ENCODE measurements at regions not wholly inside any gene's neighbourhood (a gene's known extent, or its start where the extent isn't known, plus 50 kb on each side); places are given as distances from the start of the nearest gene placed in this dataset.

- Histone ChIP-seq H3K4me2 (ENCODE audit: low read depth, low read length) (no peak overlapping the region), H2AFZ (ENCODE audit: low read length) (no peak overlapping the region), H3K9me3 (ENCODE audit: low read length) (no peaks in the 10 kb centered on the region), H4K20me1 (ENCODE audit: insufficient read depth, low read length) (no peaks in the 10 kb centered on the region), H3K9ac (ENCODE audit: insufficient read depth, low read depth, low read length) (no peak overlapping the region), H3K79me2 (ENCODE audit: insufficient read depth, low read length) (no peaks in the 10 kb centered on the region), H3K4me3 (replicated peaks in 1 of 3; ENCODE audit: insufficient read depth in 1 of 3, low read depth in 2 of 3, low read length in 3 of 3) (no peak overlapping the region), H3K36me3 (replicated peaks in 1 of 2; ENCODE audit: control insufficient read depth in 1 of 2, insufficient read depth in 2 of 2, low read length in 2 of 2) (no peaks in the 10 kb centered on the region), H3K27ac (ENCODE audit: extremely low read length, insufficient read depth, low read length) (no peak overlapping the region), H3K4me1 (ENCODE audit: insufficient read depth, low read length) (no peaks in the 10 kb centered on the region), H3K27me3 (ENCODE audit: control insufficient read depth in 1 of 2, insufficient read depth in 2 of 2, low read length in 2 of 2) (no peaks in the 10 kb centered on the region)
- ATAC-seq (no peak), FAIRE-seq (no peak), DNase-seq (ENCODE audit: low spot score) (no peak)
- in situ Hi-C loops (cut with HindIII; ENCODE audit: extremely low pct_ligation_motif_present, low pct_unique_long_range_greater_than_20kb) (no loop called here), intact Hi-C loops (cut with micrococcal nuclease; ENCODE audit: unreplicated experiment) (no loop called here)
- POLR2A ChIA-PET, result no interaction called here
- CTCF ChIA-PET (ENCODE audit: low intra/inter-chr PET ratio, low total read pairs), result no interaction called here
- WGBS (ENCODE audit: low lambda C conversion rate), result 0% methylated on average over 1 of the region's 1 CpG
- BruUV-seq (replicated peaks), result no TSS peak
- TF ChIP-seq TSC22D2 (CRISPR knock-in tag; IDR thresholded peaks at IDR 0.05; ENCODE audit: borderline replicate concordance) (no peak), RXRB (CRISPR knock-in tag; IDR thresholded peaks at IDR 0.05; ENCODE audit: borderline replicate concordance) (no peak), LRRFIP1 (CRISPR knock-in tag; conservative IDR thresholded peaks at IDR 0.05) (no peak)
- TF ChIP-seq, protein P1, sequence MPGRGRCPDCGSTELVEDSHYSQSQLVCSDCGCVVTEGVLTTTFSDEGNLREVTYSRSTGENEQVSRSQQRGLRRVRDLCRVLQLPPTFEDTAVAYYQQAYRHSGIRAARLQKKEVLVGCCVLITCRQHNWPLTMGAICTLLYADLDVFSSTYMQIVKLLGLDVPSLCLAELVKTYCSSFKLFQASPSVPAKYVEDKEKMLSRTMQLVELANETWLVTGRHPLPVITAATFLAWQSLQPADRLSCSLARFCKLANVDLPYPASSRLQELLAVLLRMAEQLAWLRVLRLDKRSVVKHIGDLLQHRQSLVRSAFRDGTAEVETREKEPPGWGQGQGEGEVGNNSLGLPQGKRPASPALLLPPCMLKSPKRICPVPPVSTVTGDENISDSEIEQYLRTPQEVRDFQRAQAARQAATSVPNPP (CRISPR knock-in tag; IDR thresholded peaks at IDR 0.05), result no peak
Observed at GRCh38 chr6:94600636-94601035, 976.7 kb upstream of the MANEA start.

DNA sequence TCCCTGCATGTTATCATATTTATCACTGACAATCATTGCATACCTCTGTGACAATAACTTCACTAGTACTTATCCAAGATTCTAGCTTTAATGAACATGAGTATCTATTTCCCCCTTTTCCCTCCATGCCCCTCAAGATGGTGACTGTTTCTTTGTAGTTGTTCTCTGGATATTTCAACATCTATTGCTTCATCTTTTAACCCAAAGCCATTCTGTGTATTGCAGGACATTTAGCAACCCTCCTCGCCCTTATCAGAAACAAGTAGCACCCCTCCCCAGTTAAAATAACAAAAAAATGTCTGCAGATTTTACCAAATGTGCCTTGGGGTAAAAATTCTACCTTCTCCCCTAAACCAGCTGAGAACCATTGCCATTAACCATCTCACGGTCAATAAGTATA lies 979.8 kb upstream of the MANEA start:
- no peaks in the 10 kb centered on the region for H3K9me3 ChIP-seq (ENCODE audit: low read length)
- TF ChIP-seq FOXA1 (IDR thresholded peaks at IDR 0.05), result no peak
- no peak for TF ChIP-seq FOXA1 (CRISPR knock-in tag; IDR thresholded peaks at IDR 0.05)
- no peak for TF ChIP-seq POLR2A (IDR thresholded peaks at IDR 0.05; ENCODE audit: insufficient read depth in 1 of 2, low read depth in 2 of 2, low read length in 2 of 2)
- TF ChIP-seq CHD2 (IDR thresholded peaks at IDR 0.05; ENCODE audit: low read depth, low read length), result no peak
- TF ChIP-seq ZFY (CRISPR knock-in tag; IDR thresholded peaks at IDR 0.05), result no peak
- no peak for TF ChIP-seq KLF13 (CRISPR knock-in tag; IDR thresholded peaks at IDR 0.05)
- TF ChIP-seq, protein P2, sequence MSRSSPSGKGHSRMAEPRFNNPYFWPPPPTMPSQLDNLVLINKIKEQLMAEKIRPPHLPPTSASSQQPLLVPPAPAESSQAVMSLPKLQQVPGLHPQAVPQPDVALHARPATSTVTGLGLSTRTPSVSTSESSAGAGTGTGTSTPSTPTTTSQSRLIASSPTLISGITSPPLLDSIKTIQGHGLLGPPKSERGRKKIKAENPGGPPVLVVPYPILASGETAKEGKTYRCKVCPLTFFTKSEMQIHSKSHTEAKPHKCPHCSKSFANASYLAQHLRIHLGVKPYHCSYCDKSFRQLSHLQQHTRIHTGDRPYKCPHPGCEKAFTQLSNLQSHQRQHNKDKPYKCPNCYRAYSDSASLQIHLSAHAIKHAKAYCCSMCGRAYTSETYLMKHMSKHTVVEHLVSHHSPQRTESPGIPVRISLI (CRISPR knock-in tag; IDR thresholded peaks at IDR 0.05; ENCODE audit: borderline replicate concordance), result no peak
- ATAC-seq (no peak), DNase-seq (ENCODE audit: low spot score) (no peak), FAIRE-seq (no peak)
- no peak overlapping the region for H2AFZ ChIP-seq (ENCODE audit: low read length)
- no peak overlapping the region for H3K4me2 ChIP-seq (ENCODE audit: low read depth, low read length)
- intact Hi-C loops (cut with micrococcal nuclease; ENCODE audit: unreplicated experiment), result no loop called here
- no peaks in the 10 kb centered on the region for H4K20me1 ChIP-seq (ENCODE audit: insufficient read depth, low read length)
- H3K4me1 ChIP-seq (ENCODE audit: insufficient read depth, low read length), result no peaks in the 10 kb centered on the region
- no peaks in the 10 kb centered on the region for H3K36me3 ChIP-seq (replicated peaks in 1 of 2; ENCODE audit: control insufficient read depth in 1 of 2, insufficient read depth in 2 of 2, low read length in 2 of 2)
- in situ Hi-C loops (cut with HindIII; ENCODE audit: extremely low pct_ligation_motif_present, low pct_unique_long_range_greater_than_20kb), result no loop called here
- H3K9ac ChIP-seq (ENCODE audit: insufficient read depth, low read depth, low read length), result no peak overlapping the region
- no TSS peak for BruUV-seq (replicated peaks)
- H3K79me2 ChIP-seq (ENCODE audit: insufficient read depth, low read length), result no peaks in the 10 kb centered on the region
- ChIA-PET POLR2A (no interaction called here), CTCF (ENCODE audit: low intra/inter-chr PET ratio, low total read pairs) (no interaction called here)
- H3K27ac ChIP-seq (ENCODE audit: extremely low read length, insufficient read depth, low read length), result no peak overlapping the region
- WGBS (ENCODE audit: low lambda C conversion rate), result 0% methylated on average over 2 of the region's 2 CpGs
- no peak overlapping the region for H3K4me3 ChIP-seq (replicated peaks in 1 of 3; ENCODE audit: insufficient read depth in 1 of 3, low read depth in 2 of 3, low read length in 3 of 3)
- no peaks in the 10 kb centered on the region for H3K27me3 ChIP-seq (ENCODE audit: control insufficient read depth in 1 of 2, insufficient read depth in 2 of 2, low read length in 2 of 2)

Data from HepG2 (cell line).